Fibroblast of skin of back (primary cell): ENCODE measurements at regions not wholly inside any gene's neighbourhood (a gene's known extent, or its start where the extent isn't known, plus 50 kb on each side); places are given as distances from the start of the nearest gene placed in this dataset.
"Not testable (repeated sequence)": the region's sequence is repeated elsewhere in the genome, so short reads cannot be mapped to it uniquely, and the experiment has no call there.

Experiments used
- DNase-seq: peaks from one replicate; pipeline ENCODE4 v3.0.0-alpha.2; 2013

DNA sequence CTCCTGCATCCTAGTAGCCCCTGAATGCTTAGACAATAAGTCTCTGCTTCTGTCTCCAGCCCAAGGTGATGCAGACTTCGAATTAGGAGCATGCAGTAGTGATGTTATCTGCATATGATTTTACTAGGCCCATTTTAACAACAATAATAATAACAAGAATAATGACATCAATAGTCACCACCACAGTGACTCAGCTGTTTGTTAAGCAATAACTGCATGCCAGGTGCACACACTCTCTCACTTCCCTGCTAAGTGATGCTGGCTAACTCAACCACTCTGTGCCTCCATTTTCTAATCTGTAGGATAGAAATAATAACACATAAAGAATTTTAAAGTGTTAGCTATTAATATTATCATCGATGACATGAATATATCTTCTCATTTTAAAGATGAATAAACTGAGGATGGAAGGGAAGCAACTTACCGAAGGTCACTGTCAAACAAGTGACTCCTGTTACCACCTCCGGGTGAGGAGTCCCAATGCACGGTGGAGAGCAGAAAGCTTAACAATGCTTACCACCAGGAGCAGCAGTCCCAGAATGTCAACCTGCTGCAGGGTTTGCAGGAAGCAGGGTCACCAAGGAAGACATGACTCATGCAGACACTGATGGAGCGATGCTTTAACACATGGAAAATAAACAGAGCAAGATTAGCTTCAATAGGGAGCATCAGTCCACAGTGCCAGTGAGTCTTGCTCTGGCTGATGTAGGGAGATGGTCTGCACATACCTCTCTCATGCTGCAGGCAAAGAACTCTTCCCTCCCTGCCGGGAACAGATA, 290.2 kb downstream of the SPATA17 start:
- no peak for DNase-seq

DNA sequence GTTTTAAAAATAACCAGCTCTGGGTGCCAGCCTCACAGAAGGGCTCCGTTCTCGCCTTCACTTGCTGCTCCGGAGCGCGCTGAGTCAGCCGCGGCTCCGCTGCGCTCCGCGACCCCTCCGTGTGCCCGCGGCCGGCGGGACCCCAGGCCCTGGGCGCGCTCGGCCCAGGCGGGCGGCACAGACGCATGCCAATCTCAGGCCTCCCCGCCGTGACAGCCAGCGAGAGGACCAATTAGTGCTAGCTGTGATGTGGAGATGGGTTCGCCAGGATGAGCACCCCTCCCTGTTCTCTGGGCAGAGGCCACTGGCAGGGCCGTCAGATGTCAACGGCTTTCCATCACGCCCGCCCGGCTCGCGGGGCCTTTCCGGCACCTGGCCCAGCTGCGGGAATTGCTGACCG, 293.8 kb downstream of the SPATA17 start:
- no peak for DNase-seq

DNA sequence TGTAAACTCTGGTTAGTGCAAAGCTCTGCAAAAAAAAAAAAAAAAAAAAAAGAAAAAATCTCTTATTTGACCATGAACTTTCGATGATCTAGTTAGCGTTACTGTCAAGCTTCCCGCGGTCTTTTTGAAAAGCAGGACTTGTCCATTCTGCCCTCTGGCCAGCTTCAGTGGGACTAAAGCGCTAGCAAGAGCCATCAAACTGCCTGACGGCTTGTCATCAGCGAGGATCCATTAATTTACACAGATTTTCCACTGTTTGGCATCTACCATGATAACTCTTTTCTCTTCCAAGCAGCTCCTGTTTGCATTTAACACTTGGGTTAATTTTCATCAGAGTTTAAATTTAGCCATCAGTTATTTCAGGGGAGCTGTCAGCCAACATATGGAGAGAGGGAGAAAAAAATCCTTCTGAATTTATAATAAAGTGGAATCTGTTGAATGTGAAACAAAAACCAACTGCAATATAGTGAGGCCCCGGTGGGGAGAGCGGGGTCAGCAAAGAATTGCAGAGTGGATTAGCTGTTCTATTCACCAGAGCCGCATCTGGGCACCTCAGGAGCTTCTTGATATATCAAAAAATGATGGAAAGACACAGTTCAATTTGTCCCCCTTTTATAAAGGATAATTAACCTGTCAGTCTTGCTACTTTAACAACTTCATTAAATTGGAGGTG, 298.2 kb downstream of the SPATA17 start:
- DNase-seq: no peak

DNA sequence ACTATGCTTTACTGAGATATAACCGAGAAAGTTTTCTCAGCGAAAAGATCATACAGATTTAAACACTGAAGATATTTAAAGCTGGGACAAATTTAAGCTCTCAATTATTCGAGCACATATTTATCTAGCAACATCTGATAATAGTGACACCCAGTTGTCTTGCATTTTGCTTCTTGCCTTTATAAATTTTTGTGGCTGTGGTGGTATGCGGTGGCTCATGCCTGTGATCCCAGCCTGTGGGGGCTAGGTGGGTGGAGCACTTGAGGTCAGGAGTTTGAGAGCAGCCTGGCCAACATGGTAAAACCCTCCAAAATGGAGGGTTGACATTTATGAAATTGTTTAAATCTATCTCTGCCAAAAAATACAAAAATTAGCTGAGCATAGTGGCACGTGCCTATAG, 312.2 kb downstream of the SPATA17 start:
- peak; percentile 14 for DNase-seq

DNA sequence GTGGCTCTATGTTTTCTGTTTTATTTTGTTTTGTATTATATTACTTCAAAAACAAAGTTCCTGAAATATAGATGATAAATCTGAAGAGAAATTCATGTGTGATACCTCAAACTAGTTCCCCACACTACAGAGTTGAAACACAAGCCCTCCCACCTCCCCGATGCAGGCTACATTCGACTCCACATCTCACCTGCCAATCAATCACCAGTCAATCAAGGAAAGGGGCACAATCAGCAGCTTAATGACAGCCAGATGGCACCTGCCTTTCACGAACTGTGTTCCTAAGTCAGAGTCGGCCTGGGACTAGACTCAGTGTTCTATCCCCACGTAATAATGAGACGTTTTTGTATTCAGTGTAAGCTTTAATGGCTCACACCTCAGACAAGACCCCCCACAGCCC, 313.4 kb downstream of the SPATA17 start:
- DNase-seq: no peak

DNA sequence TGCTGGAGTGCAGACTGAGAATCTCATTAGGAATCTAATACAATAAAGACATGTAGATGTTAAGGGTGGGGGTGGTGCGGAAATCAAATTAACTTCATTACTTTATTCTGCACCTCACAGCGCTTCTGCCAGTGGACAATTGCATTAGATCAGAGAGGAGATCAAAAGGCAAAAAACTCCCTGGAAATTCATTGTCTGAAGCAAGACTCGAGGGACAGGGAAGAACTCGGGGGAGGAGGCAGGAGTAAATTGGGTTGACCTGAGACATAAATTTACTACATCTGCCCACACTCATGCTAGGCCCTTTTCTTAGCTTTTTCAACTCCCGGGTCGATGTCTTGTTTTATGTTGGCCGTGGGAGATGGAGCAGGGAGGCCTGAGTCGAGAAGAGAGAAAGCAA, 315.4 kb downstream of the SPATA17 start:
- DNase-seq: no peak

DNA sequence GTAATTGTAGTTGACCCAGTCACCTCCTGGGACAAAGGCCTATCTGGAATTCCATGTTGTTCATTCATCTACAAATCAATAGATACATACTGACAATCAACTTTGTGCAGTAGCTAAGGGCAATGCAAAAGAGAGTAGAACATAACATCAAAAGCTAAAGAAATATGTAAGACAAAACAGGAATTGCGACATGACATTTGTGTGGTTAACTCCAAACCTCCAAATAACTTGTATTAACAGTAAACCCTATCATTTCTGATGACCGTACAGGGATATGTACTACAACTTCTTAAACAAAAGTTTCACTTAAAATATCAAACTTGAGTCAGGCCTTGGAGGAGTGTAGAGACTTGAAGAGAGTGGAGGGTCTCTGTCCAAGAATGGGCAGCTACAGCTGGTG, 317.6 kb downstream of the SPATA17 start:
- no peak for DNase-seq

DNA sequence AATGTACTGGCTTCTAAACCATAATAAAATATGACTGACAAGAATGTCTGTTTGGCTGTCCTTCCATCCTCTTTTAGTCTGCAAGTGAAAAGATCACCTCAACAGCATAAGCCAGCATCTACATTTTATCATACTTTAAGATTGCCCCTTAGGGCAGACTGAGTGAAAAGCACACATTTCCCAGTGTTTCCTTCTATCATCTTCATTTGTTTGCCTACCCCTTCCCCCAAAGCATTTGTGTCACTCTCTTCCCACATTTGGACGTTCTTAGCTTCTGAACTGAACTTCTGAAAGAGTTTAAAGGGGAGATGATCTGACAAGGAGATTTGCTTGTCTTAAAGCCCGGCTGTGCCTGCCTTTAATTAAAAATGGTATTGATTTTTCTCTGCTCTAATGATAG, 322.2 kb downstream of the SPATA17 start:
- DNase-seq: no peak

DNA sequence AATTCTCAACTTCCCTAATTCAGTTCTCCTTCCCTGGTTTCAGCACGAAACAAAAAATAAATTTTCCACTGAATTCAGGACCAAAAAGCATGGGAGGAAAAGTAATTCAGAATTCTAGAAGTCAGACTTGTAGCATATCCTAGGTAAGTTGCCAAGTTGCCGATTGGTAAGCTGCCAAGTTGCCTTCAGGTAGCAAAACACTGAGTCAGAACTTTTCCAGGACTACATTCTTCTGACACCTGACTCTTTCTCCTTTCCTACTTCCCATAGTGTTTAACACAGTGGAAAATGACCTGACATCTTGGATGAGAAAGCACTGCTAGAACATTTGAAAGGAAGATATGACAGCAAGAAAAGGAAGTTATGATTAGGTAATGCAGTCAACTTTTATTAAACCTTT, 322.8 kb downstream of the SPATA17 start:
- no peak for DNase-seq

DNA sequence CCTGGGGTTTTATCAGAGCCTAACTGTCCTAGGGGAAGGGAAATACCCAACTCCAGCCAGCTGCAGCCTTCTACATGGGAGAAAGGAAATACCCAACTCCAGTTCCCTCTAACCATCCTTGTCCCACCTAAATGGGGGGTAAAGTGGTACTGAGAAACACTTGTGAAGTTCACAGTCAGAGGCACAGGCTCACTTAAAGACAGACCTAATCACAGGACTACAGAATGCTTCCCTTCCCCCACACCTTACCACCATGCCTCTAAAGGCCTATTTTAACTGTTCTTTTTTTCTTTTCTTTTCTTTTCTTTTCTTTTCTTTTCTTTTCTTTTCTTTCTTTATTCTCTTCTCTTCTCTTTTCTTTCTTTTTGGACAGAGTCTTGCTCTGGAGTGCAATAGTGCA, 324.6 kb downstream of the SPATA17 start:
- no peak for DNase-seq

DNA sequence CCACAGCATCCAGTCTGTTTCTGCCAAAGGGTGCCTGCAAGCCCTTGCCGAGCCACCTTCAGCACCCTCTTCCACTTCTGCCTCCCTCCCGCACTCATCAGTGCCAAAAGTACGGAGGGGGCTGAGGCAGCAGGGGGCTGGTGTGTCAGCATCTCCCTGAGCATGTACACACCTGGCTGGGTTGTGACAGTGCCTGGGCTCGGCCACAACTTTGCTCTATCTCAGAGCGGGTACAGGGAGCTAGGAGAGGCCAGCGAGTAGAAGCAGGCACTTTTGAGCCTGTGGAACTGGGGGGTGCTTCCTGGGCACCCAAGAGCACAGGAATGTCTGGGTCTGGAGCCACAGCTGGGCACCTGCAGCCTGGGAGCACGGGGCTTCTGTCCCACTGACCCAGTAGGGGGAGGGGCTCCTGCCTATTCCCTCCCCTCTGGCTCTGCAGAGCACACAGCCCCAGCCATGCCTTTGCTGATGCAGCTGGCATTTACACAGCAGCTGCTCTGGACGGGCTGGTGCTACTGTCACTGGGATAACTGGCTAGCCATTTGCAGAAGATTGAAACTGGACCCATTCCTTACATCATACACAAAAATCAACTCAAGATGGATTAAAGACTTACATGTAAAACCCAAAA, 319.8 kb upstream of the RRP15 start:
- DNase-seq: no peak

DNA sequence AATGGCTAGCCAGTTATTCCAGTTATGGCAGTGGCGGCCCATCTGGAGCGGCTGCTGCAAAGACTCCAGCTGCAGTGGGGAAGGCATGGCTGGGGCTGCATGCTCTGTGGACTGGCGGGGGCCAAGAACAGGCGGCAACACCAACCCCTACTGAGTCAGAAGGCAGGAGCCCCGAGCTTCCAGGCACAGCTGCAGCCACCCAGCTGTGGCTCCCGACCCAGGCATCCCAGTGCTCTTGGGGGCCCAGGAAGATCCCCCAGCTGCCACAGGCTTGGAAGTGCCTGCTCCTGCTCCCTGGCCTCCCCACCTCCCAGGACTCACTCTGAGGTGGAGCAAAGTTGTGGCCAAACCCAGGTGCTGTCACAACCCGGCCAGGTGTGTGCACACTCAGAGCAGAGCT, 317.0 kb upstream of the RRP15 start:
- no peak for DNase-seq

DNA sequence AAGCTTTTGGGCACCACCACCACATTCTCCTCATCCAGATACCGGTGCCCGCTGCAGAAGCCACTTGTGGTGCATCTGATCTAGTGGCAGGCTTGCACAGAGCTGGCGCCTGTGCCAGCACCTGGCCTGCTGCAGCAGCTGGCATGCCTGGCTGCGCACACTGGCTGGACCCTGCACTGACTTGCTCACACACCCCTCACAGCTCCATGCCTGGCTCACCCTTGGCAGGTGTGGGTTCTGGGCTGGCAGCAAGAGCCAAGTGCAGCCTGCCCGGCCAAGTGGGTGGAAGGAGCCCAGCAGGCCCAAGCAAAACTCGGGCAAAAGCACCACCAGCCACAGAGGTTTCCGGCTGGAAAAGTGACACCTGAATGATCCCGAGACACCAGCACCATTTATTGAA, 315.7 kb upstream of the RRP15 start:
- DNase-seq: no peak

DNA sequence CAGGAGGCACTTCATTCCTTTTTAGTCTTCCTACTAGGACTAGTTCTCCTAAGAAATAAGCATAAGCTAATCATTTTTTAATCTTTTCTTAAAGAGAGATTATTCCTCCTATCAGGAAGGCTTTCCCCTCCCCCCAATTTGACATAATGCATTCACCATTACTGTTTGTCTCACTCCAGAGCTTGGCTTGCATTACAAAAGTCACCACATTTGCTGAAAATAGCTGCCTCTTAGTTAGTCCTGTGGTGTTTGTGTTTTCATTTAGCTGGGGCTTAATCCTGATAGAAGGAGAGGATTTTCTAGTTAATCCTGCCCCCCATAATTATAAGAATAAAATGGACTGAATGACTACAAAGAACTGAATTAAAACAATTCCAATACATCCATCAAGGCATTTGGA, 307.1 kb upstream of the RRP15 start:
- no peak for DNase-seq

DNA sequence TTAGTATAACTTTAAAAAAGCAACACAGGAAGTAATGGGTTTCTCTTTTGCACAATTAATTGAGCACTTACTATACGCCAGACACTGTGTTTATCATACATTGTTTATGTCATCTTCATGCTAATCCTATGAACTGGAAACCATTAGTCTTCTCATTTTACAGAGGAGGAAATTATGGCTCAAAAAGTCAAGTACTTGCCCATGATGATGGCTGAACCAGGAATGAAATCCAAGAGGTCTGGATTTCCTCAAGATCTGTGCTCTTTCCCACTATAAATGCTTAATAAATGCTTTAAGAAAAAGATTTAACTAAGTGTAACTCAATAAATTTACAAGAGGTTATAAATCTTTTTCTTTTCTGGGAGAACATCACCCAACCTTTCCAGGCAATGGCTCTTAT, 303.7 kb upstream of the RRP15 start:
- DNase-seq: no peak

DNA sequence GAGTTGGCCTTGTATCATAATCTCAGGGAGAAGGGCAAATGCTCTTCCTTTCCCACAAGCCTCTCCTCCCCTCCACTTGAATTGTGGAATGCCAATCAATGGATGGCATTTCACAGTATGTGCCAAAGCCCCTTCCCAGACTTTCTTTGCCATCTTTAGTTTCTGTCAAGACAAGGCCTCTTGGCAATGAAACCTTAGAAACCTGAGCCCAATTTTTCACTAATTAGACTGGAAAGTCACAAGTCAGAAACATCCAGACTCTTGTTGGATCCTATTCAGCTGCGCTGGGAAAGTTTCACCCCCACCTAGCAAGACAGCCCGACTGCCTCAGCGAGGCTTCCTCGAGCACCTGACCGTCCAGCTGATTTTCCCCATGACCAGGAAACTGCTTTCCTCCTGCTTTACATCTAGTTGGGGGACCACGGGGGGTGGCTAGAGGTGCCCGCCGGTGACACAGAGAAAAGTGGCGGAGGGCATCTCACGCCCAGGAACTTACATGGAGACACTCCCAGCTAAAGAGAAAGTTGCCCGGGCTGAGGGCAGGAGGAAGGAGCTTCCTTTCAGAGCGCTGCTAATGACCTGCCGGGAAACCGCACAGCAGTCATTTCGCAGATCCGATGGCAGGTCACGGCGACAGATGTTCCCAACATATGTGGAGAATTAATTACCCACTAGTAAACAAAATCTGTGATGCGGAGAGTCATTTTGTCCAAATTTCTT, 302.6 kb upstream of the RRP15 start:
- no peak for DNase-seq

DNA sequence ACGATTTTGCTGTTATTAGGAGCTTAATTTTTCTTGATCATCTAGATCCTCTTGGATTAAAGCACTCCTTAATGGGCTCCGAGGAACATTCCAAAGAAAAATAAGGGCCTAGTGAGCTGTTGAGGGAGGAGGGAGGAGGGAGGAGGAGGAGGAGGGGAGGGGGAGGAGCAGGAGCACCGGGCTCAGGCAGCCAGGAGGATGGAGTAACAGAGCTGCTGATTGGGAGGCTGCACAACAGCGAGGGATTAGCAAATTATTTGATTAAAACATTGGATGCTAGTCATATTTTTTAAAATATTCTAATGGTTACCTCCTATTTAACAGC, 302.1 kb upstream of the RRP15 start:
- DNase-seq: no peak

DNA sequence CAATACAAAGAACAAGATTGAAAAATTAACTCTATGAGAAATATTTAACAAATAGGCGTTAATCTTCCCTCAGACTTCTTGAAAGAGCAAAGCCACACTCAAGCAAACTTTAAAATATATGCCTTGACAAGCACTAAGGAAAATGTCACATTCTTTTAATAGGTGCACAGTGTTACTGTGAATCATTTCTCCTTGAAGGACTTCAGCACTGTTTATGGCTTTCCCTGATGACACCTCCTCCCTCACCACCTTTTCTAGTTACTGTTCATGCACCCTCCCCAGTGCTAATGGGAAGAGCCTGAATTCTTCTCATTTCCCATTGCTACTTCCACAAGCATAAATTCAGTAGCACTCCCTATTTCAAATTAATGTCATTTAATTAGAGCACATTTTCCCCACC, 299.5 kb upstream of the RRP15 start:
- no peak for DNase-seq

DNA sequence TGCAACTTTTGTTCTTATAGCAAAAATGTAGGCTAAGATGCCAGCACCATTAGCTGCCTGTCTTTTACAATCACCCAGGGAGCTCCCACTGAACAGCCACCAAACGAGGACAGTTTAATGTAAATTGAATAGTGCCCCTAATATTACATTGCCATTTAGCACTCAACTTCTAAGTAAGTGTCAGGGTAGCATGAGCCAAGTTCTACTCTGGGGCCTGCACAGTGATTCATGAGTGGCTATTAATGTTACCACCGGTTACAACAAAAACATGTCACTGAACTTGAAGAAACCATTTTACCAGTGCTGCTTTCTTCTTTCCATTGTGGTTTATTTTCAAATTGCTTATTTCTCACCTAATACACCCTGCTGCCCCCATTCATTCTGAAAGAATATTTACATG, 295.6 kb upstream of the RRP15 start:
- DNase-seq: no peak

DNA sequence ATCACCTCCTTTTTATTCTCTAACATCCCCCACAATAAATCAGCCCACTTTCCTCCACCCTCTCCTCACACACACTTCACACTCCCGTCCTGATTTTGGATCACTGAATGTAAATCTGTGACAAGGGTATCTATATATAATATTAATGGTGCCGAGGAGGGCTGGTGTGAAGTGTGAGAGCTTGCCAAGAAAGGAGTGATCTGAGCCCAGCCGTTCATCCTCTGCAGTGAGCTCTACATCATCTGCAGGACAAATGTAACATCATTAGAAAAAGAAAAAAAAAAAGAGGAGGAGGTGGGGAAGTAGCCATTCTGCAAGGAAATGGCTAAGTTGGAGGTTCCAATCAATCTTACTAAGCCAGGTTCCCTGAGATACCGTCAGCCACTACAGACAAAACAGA, 291.7 kb upstream of the RRP15 start:
- DNase-seq: no peak

DNA sequence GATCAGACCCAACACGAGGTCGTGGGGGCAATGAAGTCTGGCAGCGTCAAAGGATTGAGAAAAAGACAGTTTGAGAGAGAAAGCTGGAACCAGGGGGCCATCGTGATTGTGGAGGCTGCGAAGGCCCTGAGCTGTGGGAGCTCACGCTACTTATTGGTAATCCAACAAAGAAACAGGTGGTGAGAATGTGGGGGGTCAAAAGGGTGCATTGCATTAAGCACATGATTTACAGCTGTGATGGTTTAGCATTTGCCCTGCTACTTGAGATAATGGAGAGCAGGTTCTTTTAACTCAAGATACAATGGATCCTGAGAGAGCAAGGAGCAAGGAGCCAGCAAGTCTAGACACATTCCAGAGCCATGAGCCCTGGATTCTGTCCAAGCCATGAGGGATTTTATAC, 276.8 kb upstream of the RRP15 start:
- DNase-seq: peak; percentile 1

DNA sequence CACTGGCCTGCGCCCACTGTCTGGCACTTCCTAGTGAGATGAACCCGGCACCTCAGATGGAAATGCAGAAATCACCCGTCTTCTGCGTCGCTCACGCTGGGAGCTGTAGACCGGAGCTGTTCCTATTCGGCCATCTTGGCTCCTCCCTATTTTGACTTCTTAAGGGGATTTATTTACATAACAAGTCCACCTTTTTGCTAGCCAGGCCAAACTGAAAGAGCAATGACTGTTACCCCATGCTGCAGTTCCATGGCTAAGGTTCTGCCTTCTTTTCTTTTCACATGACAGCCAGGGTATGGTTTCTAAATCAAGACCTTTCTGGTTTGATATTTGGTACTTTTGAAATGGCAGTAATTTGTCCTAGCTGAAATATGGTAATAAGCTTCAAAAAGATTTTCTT, 270.0 kb upstream of the RRP15 start:
- DNase-seq: not testable (repeated sequence)

DNA sequence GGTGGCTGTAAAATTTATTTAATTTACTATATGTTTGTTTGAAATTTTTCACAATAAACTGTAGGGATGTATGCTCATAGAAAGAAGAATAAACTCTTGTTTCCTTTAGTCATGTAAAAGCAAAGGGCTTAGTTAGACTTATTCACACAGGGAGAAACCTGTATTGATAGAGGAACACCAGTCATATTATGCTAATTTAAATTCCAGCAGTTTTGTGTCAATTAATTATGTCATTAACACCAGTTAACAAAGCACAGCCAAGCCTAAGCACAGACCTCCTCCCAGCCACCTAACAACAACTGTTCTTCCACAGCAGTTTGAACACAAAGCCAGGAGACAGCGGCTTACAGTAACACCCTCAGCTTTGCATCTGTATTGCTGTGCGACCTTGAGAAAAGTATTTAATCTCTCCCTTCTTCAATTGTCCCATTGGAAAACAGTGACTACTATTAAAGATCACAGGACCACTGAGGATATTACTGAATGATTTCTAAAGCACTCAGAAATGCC, 260.8 kb upstream of the RRP15 start:
- no peak for DNase-seq
